ENCODE measurements at regions not wholly inside any gene's neighbourhood (a gene's known extent, or its start where the extent isn't known, plus 50 kb on each side); places are given as distances from the start of the nearest gene placed in this dataset.

DNA sequence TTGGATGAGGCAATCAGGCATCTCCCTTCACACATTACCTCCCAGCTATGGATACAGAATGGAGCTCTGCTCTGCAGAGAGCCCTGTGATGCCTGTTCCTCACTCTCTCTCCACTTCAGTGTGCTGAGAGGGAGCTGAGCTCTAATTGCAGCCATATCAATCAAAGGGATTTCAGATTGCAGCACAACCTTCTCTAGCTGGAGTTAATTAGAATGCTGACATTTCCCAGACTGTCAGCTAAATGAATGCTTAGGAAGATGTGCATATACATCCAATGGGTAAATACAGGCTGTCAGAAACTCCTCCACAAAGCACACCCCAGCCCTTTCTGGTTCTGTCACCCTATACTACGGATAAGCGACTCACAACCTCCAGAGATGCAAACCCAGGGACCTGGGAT, 402.6 kb downstream of the EIPR1 start:
- DNase-seq, result no peak
- no peak overlapping the region for H2BK20ac ChIP-seq (ENCODE audit: low read depth, low read length)
- no peak overlapping the region for H3K23ac ChIP-seq (ENCODE audit: low read depth, low read length)
- ATAC-seq (ENCODE audit: low read depth), result no peak
- H3K4me3 ChIP-seq (ENCODE audit: insufficient read depth, low read depth, low read length), result no peak overlapping the region
- H2AFZ ChIP-seq (replicated peaks; ENCODE audit: low read length, poor library complexity), result no peak overlapping the region
- no CpG with 5 or more reads among the region's 2 CpGs for WGBS, 2 experiments (ENCODE audit: extremely low coverage in 2 of 2, insufficient read length in 1 of 2)
- no peaks in the 10 kb centered on the region for H3K36me3 ChIP-seq (ENCODE audit: control insufficient read depth, insufficient read depth, low read length)
- no peak overlapping the region for H2AK9ac ChIP-seq (replicated peaks; ENCODE audit: low read depth, low read length, poor library complexity)
- H4K20me1 ChIP-seq (ENCODE audit: insufficient read depth, low read length), result no peaks in the 10 kb centered on the region
- no peak overlapping the region for H3K4me2 ChIP-seq (ENCODE audit: low read depth, low read length)
- POLR2A ChIA-PET (ENCODE audit: unreplicated experiment), result no interaction called here
- H3K79me1 ChIP-seq (ENCODE audit: low read depth in 1 of 2, low read length in 2 of 2), result no peaks in the 10 kb centered on the region
- H3K56ac ChIP-seq (ENCODE audit: extremely low read depth, insufficient read depth, low read length), result no peak overlapping the region
- intact Hi-C loops (cut with micrococcal nuclease), result no loop called here
- BruUV-seq (replicated peaks), result no TSS peak
- H3K4me1 ChIP-seq (ENCODE audit: control insufficient read depth, insufficient read depth, low read length), result no peaks in the 10 kb centered on the region
- no peak overlapping the region for H4K5ac ChIP-seq (ENCODE audit: low read depth, low read length)
- in situ Hi-C loops (cut with MboI; ENCODE audit: low sequenced_read_pairs), result no loop called here
- no peak overlapping the region for H4K91ac ChIP-seq (ENCODE audit: insufficient read depth, low read depth, low read length)
- no peaks in the 10 kb centered on the region for H3K9me1 ChIP-seq (ENCODE audit: insufficient read depth, low read length)
- no peak overlapping the region for H4K8ac ChIP-seq (ENCODE audit: low read depth in 2 of 2, low read length in 2 of 2)
- no peak overlapping the region for H3K14ac ChIP-seq (replicated peaks; ENCODE audit: low read depth, low read length)
- no peak for TF ChIP-seq RCOR1 (IDR thresholded peaks at IDR 0.05; ENCODE audit: insufficient replicate concordance, low read length)
- TF ChIP-seq, protein P1, sequence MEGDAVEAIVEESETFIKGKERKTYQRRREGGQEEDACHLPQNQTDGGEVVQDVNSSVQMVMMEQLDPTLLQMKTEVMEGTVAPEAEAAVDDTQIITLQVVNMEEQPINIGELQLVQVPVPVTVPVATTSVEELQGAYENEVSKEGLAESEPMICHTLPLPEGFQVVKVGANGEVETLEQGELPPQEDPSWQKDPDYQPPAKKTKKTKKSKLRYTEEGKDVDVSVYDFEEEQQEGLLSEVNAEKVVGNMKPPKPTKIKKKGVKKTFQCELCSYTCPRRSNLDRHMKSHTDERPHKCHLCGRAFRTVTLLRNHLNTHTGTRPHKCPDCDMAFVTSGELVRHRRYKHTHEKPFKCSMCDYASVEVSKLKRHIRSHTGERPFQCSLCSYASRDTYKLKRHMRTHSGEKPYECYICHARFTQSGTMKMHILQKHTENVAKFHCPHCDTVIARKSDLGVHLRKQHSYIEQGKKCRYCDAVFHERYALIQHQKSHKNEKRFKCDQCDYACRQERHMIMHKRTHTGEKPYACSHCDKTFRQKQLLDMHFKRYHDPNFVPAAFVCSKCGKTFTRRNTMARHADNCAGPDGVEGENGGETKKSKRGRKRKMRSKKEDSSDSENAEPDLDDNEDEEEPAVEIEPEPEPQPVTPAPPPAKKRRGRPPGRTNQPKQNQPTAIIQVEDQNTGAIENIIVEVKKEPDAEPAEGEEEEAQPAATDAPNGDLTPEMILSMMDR (conservative IDR thresholded peaks at IDR 0.05; ENCODE audit: low read depth, low read length), result no peak
- TF ChIP-seq SMC3 (IDR thresholded peaks at IDR 0.05; ENCODE audit: low read depth, low read length), result no peak
- TF ChIP-seq CEBPB (IDR thresholded peaks at IDR 0.05; ENCODE audit: low read depth, low read length), result no peak
- TF ChIP-seq BHLHE40 (IDR thresholded peaks at IDR 0.05; ENCODE audit: low read depth, low read length), result no peak
- no peak for TF ChIP-seq POLR2A (IDR thresholded peaks at IDR 0.05; ENCODE audit: low read depth, low read length)
- TF ChIP-seq FOS (IDR thresholded peaks at IDR 0.05; ENCODE audit: low read depth, low read length), result no peak
- no peak for TF ChIP-seq NFE2L2 (IDR thresholded peaks at IDR 0.05; ENCODE audit: low read depth, low read length)
- no peak for TF ChIP-seq MAZ (IDR thresholded peaks at IDR 0.05; ENCODE audit: borderline replicate concordance, low read depth, low read length)
- TF ChIP-seq, protein P2, sequence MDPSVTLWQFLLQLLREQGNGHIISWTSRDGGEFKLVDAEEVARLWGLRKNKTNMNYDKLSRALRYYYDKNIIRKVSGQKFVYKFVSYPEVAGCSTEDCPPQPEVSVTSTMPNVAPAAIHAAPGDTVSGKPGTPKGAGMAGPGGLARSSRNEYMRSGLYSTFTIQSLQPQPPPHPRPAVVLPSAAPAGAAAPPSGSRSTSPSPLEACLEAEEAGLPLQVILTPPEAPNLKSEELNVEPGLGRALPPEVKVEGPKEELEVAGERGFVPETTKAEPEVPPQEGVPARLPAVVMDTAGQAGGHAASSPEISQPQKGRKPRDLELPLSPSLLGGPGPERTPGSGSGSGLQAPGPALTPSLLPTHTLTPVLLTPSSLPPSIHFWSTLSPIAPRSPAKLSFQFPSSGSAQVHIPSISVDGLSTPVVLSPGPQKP (IDR thresholded peaks at IDR 0.05; ENCODE audit: borderline replicate concordance, low read depth, low read length), result no peak
- no peak for TF ChIP-seq MAFK (IDR thresholded peaks at IDR 0.05; ENCODE audit: low read depth, low read length)
- TF ChIP-seq, protein P3, sequence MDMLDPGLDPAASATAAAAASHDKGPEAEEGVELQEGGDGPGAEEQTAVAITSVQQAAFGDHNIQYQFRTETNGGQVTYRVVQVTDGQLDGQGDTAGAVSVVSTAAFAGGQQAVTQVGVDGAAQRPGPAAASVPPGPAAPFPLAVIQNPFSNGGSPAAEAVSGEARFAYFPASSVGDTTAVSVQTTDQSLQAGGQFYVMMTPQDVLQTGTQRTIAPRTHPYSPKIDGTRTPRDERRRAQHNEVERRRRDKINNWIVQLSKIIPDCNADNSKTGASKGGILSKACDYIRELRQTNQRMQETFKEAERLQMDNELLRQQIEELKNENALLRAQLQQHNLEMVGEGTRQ (IDR thresholded peaks at IDR 0.05; ENCODE audit: low read depth, low read length), result no peak
- TF ChIP-seq MXI1 (IDR thresholded peaks at IDR 0.05; ENCODE audit: borderline replicate concordance, low read depth, low read length), result no peak
- TF ChIP-seq CHD1 (IDR thresholded peaks at IDR 0.05; ENCODE audit: low read depth, low read length), result no peak
- TF ChIP-seq RFX5 (IDR thresholded peaks at IDR 0.05; ENCODE audit: low read depth, low read length), result no peak
- TF ChIP-seq RAD21 (IDR thresholded peaks at IDR 0.05; ENCODE audit: low read length), result no peak
- no peaks in the 10 kb centered on the region for H3K27me3 ChIP-seq (ENCODE audit: control insufficient read depth, insufficient read depth, low read length)
- H3K4ac ChIP-seq (ENCODE audit: low read depth, low read length), result no peak overlapping the region
- no peak overlapping the region for H3K9ac ChIP-seq (ENCODE audit: low read depth, low read length)
- dilution Hi-C loops (cut with HindIII; ENCODE audit: low sequenced_read_pairs, unreplicated experiment), result no loop called here
- CTCF ChIA-PET, result no interaction called here
- H2BK120ac ChIP-seq (ENCODE audit: low read depth, low read length), result no peak overlapping the region
- no peak overlapping the region for H3K18ac ChIP-seq (ENCODE audit: low read depth, low read length)
- H2BK15ac ChIP-seq (ENCODE audit: low read depth, low read length), result no peak overlapping the region
- no peak overlapping the region for H2BK5ac ChIP-seq (ENCODE audit: low read depth, low read length, poor library complexity, severe bottlenecking)
- peaks cover 22% of the 10 kb centered on the region for H3K9me3 ChIP-seq (ENCODE audit: control insufficient read depth, insufficient read depth, low read length)
- no peak overlapping the region for H3K27ac ChIP-seq (ENCODE audit: insufficient read depth, low read length)
- H2AK5ac ChIP-seq (ENCODE audit: low read depth, low read length), result no peak overlapping the region
